Mucosa of descending colon (tissue), 3 donors: ENCODE measurements at regions not wholly inside any gene's neighbourhood (a gene's known extent, or its start where the extent isn't known, plus 50 kb on each side); places are given as distances from the start of the nearest gene placed in this dataset.
"Not testable (repeated sequence)": the region's sequence is repeated elsewhere in the genome, so short reads cannot be mapped to it uniquely, and the experiment has no call there.

Experiments used
- ATAC-seq: fragments of 200-7000 bp; cut with Tn5 transposase; one replicate; pipeline ENCODE4 v1.9.1; 2020; ENCODE audit warnings: mild to moderate bottlenecking, moderate library complexity
- DNase-seq, 3 donors: peaks; one replicate each; pipeline ENCODE4 v3.0.0-alpha.2; 2020
- H3K36me3 ChIP-seq: fragments of 200-600 bp; one replicate; pipeline ENCODE4 v1.8.0; 2021; ENCODE audit warnings: low read depth, mild to moderate bottlenecking
- H3K4me1 ChIP-seq: fragments of 200-600 bp; one replicate; pipeline ENCODE4 v1.8.0; 2021; ENCODE audit warnings: low read depth, mild to moderate bottlenecking
- H3K4me3 ChIP-seq: fragments of 200-600 bp; one replicate; pipeline ENCODE4 v1.8.0; 2021; ENCODE audit warnings: mild to moderate bottlenecking
- H3K9me3 ChIP-seq: fragments of 200-600 bp; one replicate; pipeline ENCODE4 v1.8.0; 2021; ENCODE audit warnings: mild to moderate bottlenecking
- intact Hi-C, 2 donors: fragments of 100-400 bp; cut with DNase I in 1 of 2; cut with micrococcal nuclease in 1 of 2; formaldehyde crosslinking; loops; one replicate each; pipeline versions ENCODE4 v1.11.0 to v1.11.1; 2022; cut with DNase I, micrococcal nuclease
- TF ChIP-seq, protein P1 (sequence below): fragments of 200-600 bp; IDR thresholded peaks from one replicate; pipeline ENCODE4 v1.8.0; 2022; ENCODE audit warnings: antibody characterized with exemption, mild to moderate bottlenecking
- donor health status: DM: no; HTN: no; CAD: no; lungs with moderate emphysema.
- donor health status: DM: no; HTN: no; CAD: no.
- donor health status: DM: no; HTN: yes; CAD: no.

DNA sequence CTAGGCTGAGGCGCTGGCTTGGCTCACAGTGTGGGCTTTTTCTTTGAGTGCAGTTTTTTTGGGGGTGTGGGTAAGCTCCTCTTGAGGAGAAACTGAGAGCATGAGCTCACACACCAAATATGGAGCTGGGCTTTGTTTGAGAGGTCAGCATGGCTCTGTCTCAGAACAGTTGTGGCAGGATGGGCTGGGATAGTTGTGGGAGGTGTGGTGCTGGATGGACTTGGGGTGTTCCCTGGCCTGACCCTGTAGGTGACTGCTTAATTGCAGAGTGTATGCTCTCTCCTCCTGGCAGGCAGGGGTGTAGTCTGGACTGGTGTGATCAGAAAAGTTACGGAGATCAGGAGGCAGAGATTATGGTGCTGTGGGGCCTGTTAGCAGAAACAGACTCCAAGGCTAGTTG, 64.3 kb upstream of the PGBD5 start:
- intact Hi-C loops, result no loop called here
- Histone ChIP-seq H3K9me3 (no peaks in the 10 kb centered on the region), H3K36me3 (no peaks in the 10 kb centered on the region), H3K4me3 (no peak overlapping the region), H3K4me1 (no peaks in the 10 kb centered on the region)
- TF ChIP-seq, protein P1, sequence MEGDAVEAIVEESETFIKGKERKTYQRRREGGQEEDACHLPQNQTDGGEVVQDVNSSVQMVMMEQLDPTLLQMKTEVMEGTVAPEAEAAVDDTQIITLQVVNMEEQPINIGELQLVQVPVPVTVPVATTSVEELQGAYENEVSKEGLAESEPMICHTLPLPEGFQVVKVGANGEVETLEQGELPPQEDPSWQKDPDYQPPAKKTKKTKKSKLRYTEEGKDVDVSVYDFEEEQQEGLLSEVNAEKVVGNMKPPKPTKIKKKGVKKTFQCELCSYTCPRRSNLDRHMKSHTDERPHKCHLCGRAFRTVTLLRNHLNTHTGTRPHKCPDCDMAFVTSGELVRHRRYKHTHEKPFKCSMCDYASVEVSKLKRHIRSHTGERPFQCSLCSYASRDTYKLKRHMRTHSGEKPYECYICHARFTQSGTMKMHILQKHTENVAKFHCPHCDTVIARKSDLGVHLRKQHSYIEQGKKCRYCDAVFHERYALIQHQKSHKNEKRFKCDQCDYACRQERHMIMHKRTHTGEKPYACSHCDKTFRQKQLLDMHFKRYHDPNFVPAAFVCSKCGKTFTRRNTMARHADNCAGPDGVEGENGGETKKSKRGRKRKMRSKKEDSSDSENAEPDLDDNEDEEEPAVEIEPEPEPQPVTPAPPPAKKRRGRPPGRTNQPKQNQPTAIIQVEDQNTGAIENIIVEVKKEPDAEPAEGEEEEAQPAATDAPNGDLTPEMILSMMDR, result no peak
- ATAC-seq, result no peak
- DNase-seq, result no peak

DNA sequence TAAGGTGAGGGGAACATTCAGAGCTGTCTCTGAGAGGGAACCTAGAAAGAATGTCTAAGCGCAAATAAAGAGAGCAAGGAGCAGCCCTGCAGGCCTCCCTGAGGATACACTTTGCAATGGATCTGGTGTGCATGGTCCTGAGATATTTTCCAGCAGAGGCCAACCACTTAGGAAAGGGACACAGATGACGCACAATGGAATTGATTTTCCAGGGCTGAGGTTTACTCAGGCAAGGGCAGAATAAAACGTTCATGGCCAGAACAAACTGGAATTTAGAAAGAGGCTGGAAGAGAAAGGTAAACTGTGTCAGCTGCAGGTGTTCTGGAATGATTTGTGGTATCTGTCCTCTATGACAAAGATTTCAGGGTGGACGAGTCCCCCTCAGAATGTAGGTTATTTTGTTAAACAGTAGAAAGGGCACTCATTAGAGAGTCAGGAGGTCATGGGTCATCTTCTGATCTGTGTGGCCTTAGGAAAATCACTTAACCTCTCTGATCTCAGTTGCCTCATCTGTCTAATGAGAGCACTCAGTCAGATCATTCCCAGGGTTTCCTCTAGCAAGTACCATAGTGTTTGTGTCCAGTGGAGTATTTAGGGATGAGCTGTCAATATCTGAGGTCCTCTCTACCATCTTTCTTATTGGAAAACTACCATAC, 61.8 kb upstream of the PGBD5 start:
- no peaks in the 10 kb centered on the region for H3K9me3 ChIP-seq
- DNase-seq (no peak), ATAC-seq (no peak)
- no peaks in the 10 kb centered on the region for H3K4me1 ChIP-seq
- TF ChIP-seq, protein P1, result no peak
- H3K36me3 ChIP-seq, result no peaks in the 10 kb centered on the region
- no peak overlapping the region for H3K4me3 ChIP-seq
- intact Hi-C loops, result no loop called here

DNA sequence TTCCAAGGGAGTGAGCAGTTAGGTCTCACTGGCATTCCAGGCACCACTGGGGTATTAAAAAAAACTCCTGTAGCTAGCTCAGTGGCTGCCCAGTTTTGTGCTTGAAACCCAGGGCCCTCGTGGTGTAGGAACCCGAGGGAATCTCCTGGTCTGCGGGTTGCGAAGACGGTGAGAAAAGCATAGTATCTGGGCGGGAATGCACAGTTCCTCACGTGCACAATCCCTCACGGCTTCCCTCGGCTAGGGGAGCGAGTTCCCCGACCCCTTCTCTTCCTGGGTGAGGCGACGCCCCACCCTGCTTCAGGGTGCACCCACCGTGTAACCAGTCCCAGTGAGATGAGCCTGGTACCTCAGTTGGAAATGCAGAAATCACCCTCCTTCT, 50.5 kb upstream of the PGBD5 start:
- TF ChIP-seq, protein P1, result no peak
- DNase-seq, result no peak
- no peaks in the 10 kb centered on the region for H3K36me3 ChIP-seq
- no peak overlapping the region for H3K4me3 ChIP-seq
- intact Hi-C loops, result no loop called here
- no peak for ATAC-seq
- H3K9me3 ChIP-seq, result no peaks in the 10 kb centered on the region
- H3K4me1 ChIP-seq, result no peaks in the 10 kb centered on the region

- H3K36me3 ChIP-seq, DNase-seq, H3K4me1 ChIP-seq, intact Hi-C loops, ATAC-seq, H3K4me3 ChIP-seq, H3K9me3 ChIP-seq: not testable (repeated sequence)
Observed at GRCh38 chr1:230475856-230476621, 49.9 kb upstream of the PGBD5 start.
